ENCODE measurements at regions not wholly inside any gene's neighbourhood (a gene's known extent, or its start where the extent isn't known, plus 50 kb on each side); places are given as distances from the start of the nearest gene placed in this dataset.

DNA sequence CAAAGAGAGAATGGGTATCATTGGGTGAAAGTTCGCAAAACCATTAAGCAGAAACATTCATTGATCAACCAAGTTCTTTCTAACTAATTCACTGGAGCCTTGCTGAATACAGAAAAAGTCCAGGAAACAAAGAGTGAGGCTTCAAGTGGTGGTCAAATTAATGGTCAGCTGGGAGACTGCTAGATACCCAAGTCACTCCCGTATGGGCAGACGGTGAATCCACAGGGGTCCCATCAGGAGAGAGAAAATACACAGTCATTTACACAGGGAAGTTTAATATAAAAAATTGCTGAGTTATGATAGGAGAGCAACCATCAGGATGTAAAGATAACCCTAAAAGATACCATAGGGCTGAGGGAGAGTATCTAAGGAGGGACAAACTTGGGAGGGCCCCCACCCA is 198.7 kb upstream of the DTNBP1 start:
- TF ChIP-seq, protein P1, sequence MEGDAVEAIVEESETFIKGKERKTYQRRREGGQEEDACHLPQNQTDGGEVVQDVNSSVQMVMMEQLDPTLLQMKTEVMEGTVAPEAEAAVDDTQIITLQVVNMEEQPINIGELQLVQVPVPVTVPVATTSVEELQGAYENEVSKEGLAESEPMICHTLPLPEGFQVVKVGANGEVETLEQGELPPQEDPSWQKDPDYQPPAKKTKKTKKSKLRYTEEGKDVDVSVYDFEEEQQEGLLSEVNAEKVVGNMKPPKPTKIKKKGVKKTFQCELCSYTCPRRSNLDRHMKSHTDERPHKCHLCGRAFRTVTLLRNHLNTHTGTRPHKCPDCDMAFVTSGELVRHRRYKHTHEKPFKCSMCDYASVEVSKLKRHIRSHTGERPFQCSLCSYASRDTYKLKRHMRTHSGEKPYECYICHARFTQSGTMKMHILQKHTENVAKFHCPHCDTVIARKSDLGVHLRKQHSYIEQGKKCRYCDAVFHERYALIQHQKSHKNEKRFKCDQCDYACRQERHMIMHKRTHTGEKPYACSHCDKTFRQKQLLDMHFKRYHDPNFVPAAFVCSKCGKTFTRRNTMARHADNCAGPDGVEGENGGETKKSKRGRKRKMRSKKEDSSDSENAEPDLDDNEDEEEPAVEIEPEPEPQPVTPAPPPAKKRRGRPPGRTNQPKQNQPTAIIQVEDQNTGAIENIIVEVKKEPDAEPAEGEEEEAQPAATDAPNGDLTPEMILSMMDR (IDR thresholded peaks at IDR 0.05; ENCODE audit: control insufficient read depth, extremely low read depth, insufficient read depth) = no peak
- no peak for DNase-seq (ENCODE audit: low read depth)
- no peak overlapping the region for H3K4me3 ChIP-seq (ENCODE audit: low read depth, low read length)

DNA sequence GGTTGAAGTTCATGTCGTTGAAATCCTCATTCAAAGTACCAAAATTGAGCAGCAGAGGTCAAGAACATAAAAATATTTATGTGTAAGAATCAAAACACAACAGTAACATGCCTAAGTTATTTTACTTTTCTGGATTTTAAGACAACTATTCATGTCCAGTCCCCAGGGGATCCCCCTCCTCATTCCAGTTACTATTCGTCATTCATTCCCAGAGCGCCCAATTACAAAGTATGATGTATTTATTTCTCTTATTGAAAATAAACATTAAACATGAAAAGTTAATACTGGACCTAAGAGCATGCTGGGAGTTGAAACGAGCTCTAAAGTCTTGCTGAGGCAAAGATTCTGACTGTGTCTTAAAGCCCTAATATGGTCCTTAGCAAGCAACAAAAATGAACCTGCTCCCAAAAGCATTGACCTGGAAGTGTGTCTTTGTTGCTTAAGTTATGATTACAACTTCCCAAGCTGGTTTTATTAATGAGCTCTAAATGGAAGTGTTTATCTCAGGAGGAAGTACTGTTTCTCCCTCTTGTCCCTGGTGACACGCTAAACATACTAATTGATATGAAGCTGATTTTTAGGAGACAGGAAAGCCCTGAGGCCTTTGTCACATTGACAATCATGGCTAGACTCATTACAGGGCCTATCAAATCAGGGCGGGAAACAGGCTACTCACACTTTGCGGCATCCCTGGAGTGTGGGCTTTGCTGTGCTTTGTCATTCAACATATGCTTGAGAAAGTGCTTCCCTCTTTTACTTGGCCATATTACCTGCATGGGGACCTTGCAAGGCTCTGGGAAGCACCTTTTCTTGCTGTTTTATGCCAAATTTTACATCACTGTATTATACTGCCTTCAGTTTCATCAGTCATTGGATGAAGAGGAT is 192.2 kb upstream of the DTNBP1 start:
- TF ChIP-seq, protein P1 (IDR thresholded peaks at IDR 0.05; ENCODE audit: control insufficient read depth, extremely low read depth, insufficient read depth) = no peak
- no peak for DNase-seq (ENCODE audit: low read depth)
- no peak overlapping the region for H3K4me3 ChIP-seq (ENCODE audit: low read depth, low read length)

DNA sequence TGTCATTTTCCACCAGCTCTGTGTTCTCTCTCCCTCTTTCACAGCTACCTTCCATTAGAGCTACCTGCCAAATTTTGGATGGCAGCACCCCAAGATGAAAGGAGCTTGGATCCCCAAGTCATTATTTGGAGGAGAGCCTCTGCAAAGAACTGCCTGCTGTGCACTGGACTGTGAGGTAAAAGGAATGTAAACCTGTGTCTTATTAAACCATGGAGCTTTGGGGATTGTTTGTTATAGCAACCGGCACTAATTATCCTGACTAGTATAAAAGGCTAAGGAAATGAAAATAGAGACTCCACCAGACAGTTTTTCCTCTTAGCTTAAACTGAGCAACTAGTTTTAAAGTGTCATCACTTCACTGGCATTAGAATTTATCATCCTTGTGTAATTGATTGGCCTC is 191.6 kb upstream of the DTNBP1 start:
- DNase-seq (ENCODE audit: low read depth) = no peak
- no peak overlapping the region for H3K4me3 ChIP-seq (ENCODE audit: low read depth, low read length)
- TF ChIP-seq, protein P1 (IDR thresholded peaks at IDR 0.05; ENCODE audit: control insufficient read depth, extremely low read depth, insufficient read depth) = no peak

DNA sequence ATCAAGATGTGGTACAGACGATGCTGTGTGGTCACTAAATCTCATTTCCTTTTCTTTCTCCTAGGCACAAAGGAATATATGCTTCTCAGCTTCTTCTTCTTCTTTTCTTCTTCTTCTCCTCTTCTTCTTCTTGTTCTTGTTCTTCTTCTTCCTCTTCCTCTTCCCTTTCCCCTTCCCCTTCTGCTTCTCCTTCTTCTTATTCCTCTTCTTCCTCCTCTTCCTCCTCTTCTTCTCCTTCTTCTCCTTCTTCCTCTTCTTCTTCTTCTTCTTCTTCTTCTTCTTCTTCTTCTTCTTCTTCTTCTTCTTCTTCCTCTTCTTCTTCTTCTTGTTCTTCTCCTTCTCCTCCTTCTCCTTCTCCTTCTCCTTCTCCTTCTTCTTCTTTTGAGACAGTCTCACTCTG is 190.4 kb upstream of the DTNBP1 start:
- H3K4me3 ChIP-seq (ENCODE audit: low read depth, low read length) = no peak overlapping the region
- TF ChIP-seq, protein P1 (IDR thresholded peaks at IDR 0.05; ENCODE audit: control insufficient read depth, extremely low read depth, insufficient read depth) = no peak
- no peak for DNase-seq (ENCODE audit: low read depth)

DNA sequence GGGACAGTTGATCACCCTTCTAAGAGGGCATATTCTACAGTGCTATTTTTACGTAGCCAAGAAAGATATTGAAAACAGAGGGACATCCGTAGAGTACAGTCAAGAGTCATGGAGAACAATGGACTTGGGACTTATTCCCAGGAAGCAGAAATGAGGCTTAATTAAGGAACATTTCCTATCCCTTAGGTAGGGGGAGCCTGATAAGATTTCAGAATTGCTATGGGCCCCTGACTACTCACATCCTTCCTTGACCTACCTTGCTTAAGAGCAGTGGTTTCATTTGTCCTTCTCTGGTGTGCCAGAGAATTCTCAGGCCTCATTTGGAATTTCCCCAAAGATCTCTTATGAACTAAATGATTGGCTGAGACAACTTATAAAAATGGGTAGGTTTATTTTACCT is 189.5 kb upstream of the DTNBP1 start:
- TF ChIP-seq, protein P1 (IDR thresholded peaks at IDR 0.05; ENCODE audit: control insufficient read depth, extremely low read depth, insufficient read depth) = no peak
- no peak overlapping the region for H3K4me3 ChIP-seq (ENCODE audit: low read depth, low read length)
- DNase-seq (ENCODE audit: low read depth) = no peak

DNA sequence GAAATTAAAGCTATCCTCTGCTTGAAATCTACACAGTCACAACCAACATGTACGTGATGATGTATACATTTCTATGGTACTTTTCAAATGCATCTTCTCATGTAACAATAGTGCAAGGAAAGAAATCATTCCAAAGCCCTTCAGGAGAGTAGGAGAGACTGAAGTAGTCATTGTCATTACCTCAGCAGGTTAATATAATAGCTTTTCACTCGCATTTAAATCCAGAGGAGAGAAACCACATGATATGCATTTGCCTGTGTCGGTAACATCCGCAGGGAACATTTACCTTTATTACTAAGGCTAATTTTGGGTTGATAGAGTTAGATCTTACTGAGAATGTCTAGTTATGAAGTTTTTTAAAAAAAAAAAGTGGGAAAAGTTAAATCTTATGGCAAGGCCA is 186.6 kb upstream of the DTNBP1 start:
- no peak for DNase-seq (ENCODE audit: low read depth)
- H3K4me3 ChIP-seq (ENCODE audit: low read depth, low read length) = no peak overlapping the region
- TF ChIP-seq, protein P1 (IDR thresholded peaks at IDR 0.05; ENCODE audit: control insufficient read depth, extremely low read depth, insufficient read depth) = no peak

DNA sequence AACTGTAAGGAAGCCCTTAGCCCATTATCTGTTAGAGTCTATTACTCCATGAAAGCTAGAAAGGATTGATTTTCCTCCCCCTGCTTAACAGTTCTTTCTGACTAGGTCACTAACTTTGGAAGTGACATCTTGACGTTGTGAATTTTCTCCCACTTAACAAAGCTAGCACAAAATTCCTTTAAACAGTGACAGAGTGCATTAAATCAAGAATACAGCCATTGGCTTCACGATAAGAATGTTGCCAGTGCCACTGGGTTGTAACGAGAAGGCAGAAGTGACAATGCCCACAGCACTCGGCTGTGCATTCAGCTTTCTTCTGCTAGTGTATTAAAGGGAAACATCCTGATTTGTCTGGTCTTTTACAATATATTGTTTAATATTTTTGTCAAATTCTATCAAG is 182.7 kb upstream of the DTNBP1 start:
- H3K4me3 ChIP-seq (ENCODE audit: low read depth, low read length) = no peak overlapping the region
- no peak for DNase-seq (ENCODE audit: low read depth)
- TF ChIP-seq, protein P1 (IDR thresholded peaks at IDR 0.05; ENCODE audit: control insufficient read depth, extremely low read depth, insufficient read depth) = no peak

All from LNCaP clone FGC (cell line).